ENCODE measurements at regions not wholly inside any gene's neighbourhood (a gene's known extent, or its start where the extent isn't known, plus 50 kb on each side); places are given as distances from the start of the nearest gene placed in this dataset.

DNA sequence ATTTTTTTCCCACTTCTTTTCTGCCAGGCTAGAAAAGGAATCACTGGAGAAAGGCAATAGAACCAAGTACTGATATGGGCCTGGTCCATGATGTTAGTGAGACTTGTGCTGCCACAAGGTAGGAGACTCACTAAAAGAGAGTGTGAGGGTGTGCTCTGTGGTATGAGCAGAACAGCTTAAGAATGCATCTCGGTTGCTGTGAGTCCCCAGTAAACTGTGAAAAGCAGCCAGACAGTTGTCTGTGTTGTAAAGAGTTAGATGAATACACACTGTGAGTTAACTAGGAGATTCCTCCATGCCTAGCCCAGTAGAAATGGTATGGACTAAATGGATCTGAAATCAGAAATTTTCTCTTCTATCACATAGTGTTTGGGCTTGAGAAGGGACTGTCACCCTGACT is 1177.3 kb upstream of the MIR17HG start:
- ChIA-PET CTCF (no interaction called here), POLR2A (no interaction called here)
- no peak for FAIRE-seq
- Histone ChIP-seq H3K27ac (no peak overlapping the region), H3K4me1 (no peaks in the 10 kb centered on the region), H3K4me2 (no peak overlapping the region), H3K4me3 (no peak overlapping the region), H3K9me3 (no peaks in the 10 kb centered on the region)
- ATAC-seq: no peak
- DNase-seq (ENCODE audit: low read depth in 1 of 2, low spot score in 1 of 2): no peak
- no peak for TF ChIP-seq USF2 (IDR thresholded peaks at IDR 0.05)
- no peak for TF ChIP-seq KDM1A (IDR thresholded peaks at IDR 0.05; ENCODE audit: low read depth)
- TF ChIP-seq HOXB5 (CRISPR knock-in tag; IDR thresholded peaks at IDR 0.05): no peak
- TF ChIP-seq, protein P1, sequence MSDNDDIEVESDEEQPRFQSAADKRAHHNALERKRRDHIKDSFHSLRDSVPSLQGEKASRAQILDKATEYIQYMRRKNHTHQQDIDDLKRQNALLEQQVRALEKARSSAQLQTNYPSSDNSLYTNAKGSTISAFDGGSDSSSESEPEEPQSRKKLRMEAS (IDR thresholded peaks at IDR 0.05): no peak
- TF ChIP-seq RAD21 (conservative IDR thresholded peaks at IDR 0.05 in 1 of 2, IDR thresholded peaks at IDR 0.05 in 1 of 2): no peak
- TF ChIP-seq HDAC2 (IDR thresholded peaks at IDR 0.05): no peak
- TF ChIP-seq SMC3 (IDR thresholded peaks at IDR 0.05): no peak
- TF ChIP-seq MAFK (IDR thresholded peaks at IDR 0.05; ENCODE audit: partially characterized antibody): no peak
- TF ChIP-seq PHF8 (IDR thresholded peaks at IDR 0.05; ENCODE audit: borderline replicate concordance, low read depth): no peak
- no peak for TF ChIP-seq POLR2AphosphoS2 (conservative IDR thresholded peaks at IDR 0.05; ENCODE audit: low read length)
- TF ChIP-seq NPAS2 (CRISPR knock-in tag; IDR thresholded peaks at IDR 0.05; ENCODE audit: borderline replicate concordance): no peak
- 50% methylated on average over 1 of the region's 1 CpG for WGBS (ENCODE audit: missing lambda C conversion rate)

- ATAC-seq (no peak), FAIRE-seq (no peak)
Measured at GRCh38 chr13:90171649-90172048, 1175.8 kb upstream of the MIR17HG start.

More at GRCh38 chr13:90171649-90172048, 1175.8 kb upstream of the MIR17HG start:
- Histone ChIP-seq H3K9me3 (no peaks in the 10 kb centered on the region), H3K27ac (no peak overlapping the region), H3K4me3 (no peak overlapping the region), H3K4me2 (no peak overlapping the region), H3K4me1 (no peaks in the 10 kb centered on the region)
- ChIA-PET POLR2A (no interaction called here), CTCF (no interaction called here)
- no peak for DNase-seq (ENCODE audit: low read depth in 1 of 2, low spot score in 1 of 2)
- TF ChIP-seq, protein P1 (IDR thresholded peaks at IDR 0.05): no peak
- TF ChIP-seq JUN (IDR thresholded peaks at IDR 0.05) (no peak), FOSL2 (IDR thresholded peaks at IDR 0.05) (no peak), FOSL2 (CRISPR knock-in tag; IDR thresholded peaks at IDR 0.05) (no peak), NPAS2 (CRISPR knock-in tag; IDR thresholded peaks at IDR 0.05; ENCODE audit: borderline replicate concordance) (no peak), EP300 (IDR thresholded peaks at IDR 0.05) (no peak), CTCF (IDR thresholded peaks at IDR 0.05) (no peak), RNF2 (IDR thresholded peaks at IDR 0.05; ENCODE audit: borderline replicate concordance, low read depth) (no peak), ZFP36 (IDR thresholded peaks at IDR 0.05; ENCODE audit: borderline replicate concordance, partially characterized antibody) (no peak), POLR2A (IDR thresholded peaks at IDR 0.05; ENCODE audit: low read length) (no peak), HES2 (IDR thresholded peaks at IDR 0.05) (no peak), POLR2AphosphoS2 (conservative IDR thresholded peaks at IDR 0.05; ENCODE audit: low read length) (no peak)
- TF ChIP-seq, protein P2, sequence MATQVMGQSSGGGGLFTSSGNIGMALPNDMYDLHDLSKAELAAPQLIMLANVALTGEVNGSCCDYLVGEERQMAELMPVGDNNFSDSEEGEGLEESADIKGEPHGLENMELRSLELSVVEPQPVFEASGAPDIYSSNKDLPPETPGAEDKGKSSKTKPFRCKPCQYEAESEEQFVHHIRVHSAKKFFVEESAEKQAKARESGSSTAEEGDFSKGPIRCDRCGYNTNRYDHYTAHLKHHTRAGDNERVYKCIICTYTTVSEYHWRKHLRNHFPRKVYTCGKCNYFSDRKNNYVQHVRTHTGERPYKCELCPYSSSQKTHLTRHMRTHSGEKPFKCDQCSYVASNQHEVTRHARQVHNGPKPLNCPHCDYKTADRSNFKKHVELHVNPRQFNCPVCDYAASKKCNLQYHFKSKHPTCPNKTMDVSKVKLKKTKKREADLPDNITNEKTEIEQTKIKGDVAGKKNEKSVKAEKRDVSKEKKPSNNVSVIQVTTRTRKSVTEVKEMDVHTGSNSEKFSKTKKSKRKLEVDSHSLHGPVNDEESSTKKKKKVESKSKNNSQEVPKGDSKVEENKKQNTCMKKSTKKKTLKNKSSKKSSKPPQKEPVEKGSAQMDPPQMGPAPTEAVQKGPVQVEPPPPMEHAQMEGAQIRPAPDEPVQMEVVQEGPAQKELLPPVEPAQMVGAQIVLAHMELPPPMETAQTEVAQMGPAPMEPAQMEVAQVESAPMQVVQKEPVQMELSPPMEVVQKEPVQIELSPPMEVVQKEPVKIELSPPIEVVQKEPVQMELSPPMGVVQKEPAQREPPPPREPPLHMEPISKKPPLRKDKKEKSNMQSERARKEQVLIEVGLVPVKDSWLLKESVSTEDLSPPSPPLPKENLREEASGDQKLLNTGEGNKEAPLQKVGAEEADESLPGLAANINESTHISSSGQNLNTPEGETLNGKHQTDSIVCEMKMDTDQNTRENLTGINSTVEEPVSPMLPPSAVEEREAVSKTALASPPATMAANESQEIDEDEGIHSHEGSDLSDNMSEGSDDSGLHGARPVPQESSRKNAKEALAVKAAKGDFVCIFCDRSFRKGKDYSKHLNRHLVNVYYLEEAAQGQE (IDR thresholded peaks at IDR 0.05): no peak
- WGBS (ENCODE audit: missing lambda C conversion rate): 14% methylated on average over 1 of the region's 1 CpG
